IMR-90 (cell line): ENCODE measurements at regions not wholly inside any gene's neighbourhood (a gene's known extent, or its start where the extent isn't known, plus 50 kb on each side); places are given as distances from the start of the nearest gene placed in this dataset.

ENCODE experiments used
- BHLHE40 ChIP-seq: fragments of 150-350 bp; IDR thresholded peaks from 2 replicates; pipeline ENCODE4 v1.6.1; 2016; ENCODE audit warnings: mild to moderate bottlenecking, low read depth, low read length
- CEBPB ChIP-seq: IDR thresholded peaks from 2 replicates; pipeline ENCODE4 v1.6.1; 2012; ENCODE audit warnings: low read depth, low read length, improper control_type of control experiment
- CHD1 ChIP-seq: IDR thresholded peaks from 2 replicates; pipeline ENCODE4 v1.6.1; 2012; ENCODE audit warnings: low read depth, low read length, improper control_type of control experiment
- ELK1 ChIP-seq: fragments of 150-350 bp; IDR thresholded peaks from 2 replicates; pipeline ENCODE4 v1.6.1; 2016; ENCODE audit warnings: low read depth, mild to moderate bottlenecking, low read length, moderate library complexity, borderline replicate concordance
- MXI1 ChIP-seq: IDR thresholded peaks from 2 replicates; pipeline ENCODE4 v1.6.1; 2012; ENCODE audit warnings: low read depth, mild to moderate bottlenecking, low read length, moderate library complexity, borderline replicate concordance
- NFE2L2 ChIP-seq: fragments of 150-350 bp; IDR thresholded peaks from 2 replicates; pipeline ENCODE4 v1.6.1; 2016; ENCODE audit warnings: low read depth, mild to moderate bottlenecking, low read length
- POLR2A ChIP-seq: IDR thresholded peaks from 2 replicates; pipeline ENCODE4 v1.6.1; 2012; ENCODE audit warnings: mild to moderate bottlenecking, low read depth, low read length
- RAD21 ChIP-seq: IDR thresholded peaks from 2 replicates; pipeline ENCODE4 v1.6.1; 2012; ENCODE audit warnings: low read length, improper control_type of control experiment
- RFX5 ChIP-seq: IDR thresholded peaks from 2 replicates; pipeline ENCODE4 v1.8.0; 2012; ENCODE audit warnings: low read depth, mild to moderate bottlenecking, low read length, moderate library complexity
- SMC3 ChIP-seq: fragments of 150-350 bp; IDR thresholded peaks from 2 replicates; pipeline ENCODE4 v1.6.1; 2016; ENCODE audit warnings: low read depth, mild to moderate bottlenecking, antibody characterized with exemption, low read length, moderate library complexity
- USF2 ChIP-seq: fragments of 150-350 bp; IDR thresholded peaks from 2 replicates; pipeline ENCODE4 v1.6.1; 2017; ENCODE audit warnings: mild to moderate bottlenecking, antibody characterized with exemption, low read length, low read depth
- TF ChIP-seq, protein P1 (sequence below): conservative IDR thresholded peaks from 2 replicates; pipeline ENCODE4 v1.5.1; 2012; ENCODE audit warnings: mild to moderate bottlenecking, low read depth, low read length, improper control_type of control experiment

DNA sequence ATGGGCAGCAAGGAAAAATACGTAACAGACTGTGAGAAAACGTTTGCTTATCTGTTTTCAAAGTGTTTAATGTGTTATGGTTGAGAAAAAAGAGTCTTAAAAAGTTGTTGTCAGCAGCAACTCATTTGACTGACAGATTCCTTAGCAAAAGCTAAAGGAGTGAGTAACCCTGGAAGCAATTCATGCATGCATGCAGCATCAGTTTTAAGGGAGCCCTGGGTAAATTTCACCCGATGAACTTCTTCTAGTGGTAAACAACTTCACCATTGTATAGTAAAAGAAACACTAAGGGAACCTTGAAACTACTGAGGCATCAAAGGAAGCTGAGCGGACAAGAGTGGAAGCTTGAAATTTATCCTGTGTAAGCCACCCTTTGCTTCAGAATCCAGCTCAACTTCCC lies 583.2 kb upstream of the INTU start:
- TF ChIP-seq, protein P1, sequence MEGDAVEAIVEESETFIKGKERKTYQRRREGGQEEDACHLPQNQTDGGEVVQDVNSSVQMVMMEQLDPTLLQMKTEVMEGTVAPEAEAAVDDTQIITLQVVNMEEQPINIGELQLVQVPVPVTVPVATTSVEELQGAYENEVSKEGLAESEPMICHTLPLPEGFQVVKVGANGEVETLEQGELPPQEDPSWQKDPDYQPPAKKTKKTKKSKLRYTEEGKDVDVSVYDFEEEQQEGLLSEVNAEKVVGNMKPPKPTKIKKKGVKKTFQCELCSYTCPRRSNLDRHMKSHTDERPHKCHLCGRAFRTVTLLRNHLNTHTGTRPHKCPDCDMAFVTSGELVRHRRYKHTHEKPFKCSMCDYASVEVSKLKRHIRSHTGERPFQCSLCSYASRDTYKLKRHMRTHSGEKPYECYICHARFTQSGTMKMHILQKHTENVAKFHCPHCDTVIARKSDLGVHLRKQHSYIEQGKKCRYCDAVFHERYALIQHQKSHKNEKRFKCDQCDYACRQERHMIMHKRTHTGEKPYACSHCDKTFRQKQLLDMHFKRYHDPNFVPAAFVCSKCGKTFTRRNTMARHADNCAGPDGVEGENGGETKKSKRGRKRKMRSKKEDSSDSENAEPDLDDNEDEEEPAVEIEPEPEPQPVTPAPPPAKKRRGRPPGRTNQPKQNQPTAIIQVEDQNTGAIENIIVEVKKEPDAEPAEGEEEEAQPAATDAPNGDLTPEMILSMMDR, result no peak
- TF ChIP-seq CEBPB, result no peak
- TF ChIP-seq POLR2A, result no peak
- TF ChIP-seq USF2, result no peak
- no peak for TF ChIP-seq RFX5
- TF ChIP-seq NFE2L2, result no peak
- no peak for TF ChIP-seq SMC3
- TF ChIP-seq RAD21, result no peak
- no peak for TF ChIP-seq ELK1
- no peak for TF ChIP-seq MXI1
- no peak for TF ChIP-seq CHD1
- no peak for TF ChIP-seq BHLHE40
